HG03045 (cell line): ENCODE measurements at regions not wholly inside any gene's neighbourhood (a gene's known extent, or its start where the extent isn't known, plus 50 kb on each side); places are given as distances from the start of the nearest gene placed in this dataset.

Source experiments
- ATAC-seq: cut with Tn5 transposase; IDR thresholded peaks from one replicate; pipeline ENCODE4 v1.9.1; 2021; ENCODE audit warnings: mild to moderate bottlenecking, moderate library complexity; ENCODE audit not compliant: unreplicated experiment

- peak; percentile 57 for ATAC-seq
Observed at GRCh38 chr15:38671675-38672254, 107.2 kb upstream of the RASGRP1 start.

GRCh38 chr15:38672273-38672672, 107.7 kb upstream of the RASGRP1 start:
- ATAC-seq: no peak

GRCh38 chr15:38672814-38673670, 108.4 kb upstream of the RASGRP1 start:
- ATAC-seq: peak; percentile 39

GRCh38 chr15:38674448-38674847, 109.8 kb upstream of the RASGRP1 start:
- ATAC-seq: no peak

- no peak for ATAC-seq
Observed at GRCh38 chr15:38678281-38678680, 113.7 kb upstream of the RASGRP1 start.

- ATAC-seq: no peak
Observed at GRCh38 chr15:38680775-38681174, 116.2 kb upstream of the RASGRP1 start.

- no peak for ATAC-seq
Observed at GRCh38 chr15:38682363-38682762, 117.7 kb upstream of the RASGRP1 start.

GRCh38 chr15:38682861-38683260, 118.2 kb upstream of the RASGRP1 start:
- ATAC-seq: no peak

- peak; percentile 76 for ATAC-seq
Observed at GRCh38 chr15:38683382-38684242, 119.0 kb upstream of the RASGRP1 start.

- ATAC-seq: no peak
Observed at GRCh38 chr15:38684440-38685010, 119.9 kb upstream of the RASGRP1 start.

- ATAC-seq: no peak
Observed at GRCh38 chr15:38685686-38686339, 121.2 kb upstream of the RASGRP1 start.

- ATAC-seq: no peak
Observed at GRCh38 chr15:38687340-38687739, 122.7 kb upstream of the RASGRP1 start.

GRCh38 chr15:38687775-38688495, 123.3 kb upstream of the RASGRP1 start:
- no peak for ATAC-seq

- no peak for ATAC-seq
Observed at GRCh38 chr15:38688761-38689160, 124.1 kb upstream of the RASGRP1 start.

GRCh38 chr15:38689522-38689921, 124.9 kb upstream of the RASGRP1 start:
- no peak for ATAC-seq

GRCh38 chr15:38690216-38690615, 125.6 kb upstream of the RASGRP1 start:
- no peak for ATAC-seq

GRCh38 chr15:38690719-38691332, 126.2 kb upstream of the RASGRP1 start:
- no peak for ATAC-seq

GRCh38 chr15:38691377-38691776, 126.8 kb upstream of the RASGRP1 start:
- no peak for ATAC-seq

GRCh38 chr15:38691965-38692788, 127.6 kb upstream of the RASGRP1 start:
- no peak for ATAC-seq
